ENCODE measurements at regions not wholly inside any gene's neighbourhood (a gene's known extent, or its start where the extent isn't known, plus 50 kb on each side); places are given as distances from the start of the nearest gene placed in this dataset.

DNA sequence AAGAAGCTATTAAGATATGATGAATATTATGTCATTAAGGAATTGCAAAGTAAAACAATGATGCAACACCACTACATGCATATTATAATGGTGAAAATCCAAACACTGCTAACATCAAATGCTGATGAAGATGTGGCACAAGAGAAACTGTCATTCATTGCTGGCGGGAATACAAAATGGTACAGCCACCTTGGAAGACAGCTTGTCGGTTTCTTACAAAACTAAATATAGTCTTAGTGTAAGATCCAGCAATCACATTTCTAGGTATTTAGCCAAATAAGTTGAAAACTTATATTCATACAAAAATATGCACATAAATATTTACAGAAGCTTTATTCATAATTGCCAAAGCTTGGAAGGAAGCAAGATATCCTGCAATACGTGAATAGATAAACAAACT lies 114.9 kb upstream of the EDNRB start:
- TF ChIP-seq, protein P1, sequence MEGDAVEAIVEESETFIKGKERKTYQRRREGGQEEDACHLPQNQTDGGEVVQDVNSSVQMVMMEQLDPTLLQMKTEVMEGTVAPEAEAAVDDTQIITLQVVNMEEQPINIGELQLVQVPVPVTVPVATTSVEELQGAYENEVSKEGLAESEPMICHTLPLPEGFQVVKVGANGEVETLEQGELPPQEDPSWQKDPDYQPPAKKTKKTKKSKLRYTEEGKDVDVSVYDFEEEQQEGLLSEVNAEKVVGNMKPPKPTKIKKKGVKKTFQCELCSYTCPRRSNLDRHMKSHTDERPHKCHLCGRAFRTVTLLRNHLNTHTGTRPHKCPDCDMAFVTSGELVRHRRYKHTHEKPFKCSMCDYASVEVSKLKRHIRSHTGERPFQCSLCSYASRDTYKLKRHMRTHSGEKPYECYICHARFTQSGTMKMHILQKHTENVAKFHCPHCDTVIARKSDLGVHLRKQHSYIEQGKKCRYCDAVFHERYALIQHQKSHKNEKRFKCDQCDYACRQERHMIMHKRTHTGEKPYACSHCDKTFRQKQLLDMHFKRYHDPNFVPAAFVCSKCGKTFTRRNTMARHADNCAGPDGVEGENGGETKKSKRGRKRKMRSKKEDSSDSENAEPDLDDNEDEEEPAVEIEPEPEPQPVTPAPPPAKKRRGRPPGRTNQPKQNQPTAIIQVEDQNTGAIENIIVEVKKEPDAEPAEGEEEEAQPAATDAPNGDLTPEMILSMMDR (IDR thresholded peaks at IDR 0.05), result no peak

DNA sequence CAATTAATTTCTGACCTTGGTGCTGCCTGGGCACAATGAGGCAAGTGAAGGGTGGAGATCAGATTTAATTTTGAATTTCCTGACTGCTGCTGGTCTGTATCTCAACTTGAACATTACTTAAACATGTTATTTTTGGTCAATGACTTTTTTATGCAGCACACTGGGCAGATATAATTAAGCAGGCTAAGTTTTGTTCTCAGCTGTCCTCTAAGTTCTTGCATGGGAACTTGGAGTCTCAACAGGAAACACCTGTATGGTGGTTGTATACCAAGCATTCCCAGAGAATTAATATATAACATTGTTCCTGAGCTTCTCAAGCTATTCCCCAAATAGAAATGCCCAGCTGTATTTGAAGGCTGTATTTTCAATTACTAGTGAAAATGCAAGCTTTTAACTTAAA lies 113.5 kb upstream of the EDNRB start:
- TF ChIP-seq, protein P1 (IDR thresholded peaks at IDR 0.05), result no peak

DNA sequence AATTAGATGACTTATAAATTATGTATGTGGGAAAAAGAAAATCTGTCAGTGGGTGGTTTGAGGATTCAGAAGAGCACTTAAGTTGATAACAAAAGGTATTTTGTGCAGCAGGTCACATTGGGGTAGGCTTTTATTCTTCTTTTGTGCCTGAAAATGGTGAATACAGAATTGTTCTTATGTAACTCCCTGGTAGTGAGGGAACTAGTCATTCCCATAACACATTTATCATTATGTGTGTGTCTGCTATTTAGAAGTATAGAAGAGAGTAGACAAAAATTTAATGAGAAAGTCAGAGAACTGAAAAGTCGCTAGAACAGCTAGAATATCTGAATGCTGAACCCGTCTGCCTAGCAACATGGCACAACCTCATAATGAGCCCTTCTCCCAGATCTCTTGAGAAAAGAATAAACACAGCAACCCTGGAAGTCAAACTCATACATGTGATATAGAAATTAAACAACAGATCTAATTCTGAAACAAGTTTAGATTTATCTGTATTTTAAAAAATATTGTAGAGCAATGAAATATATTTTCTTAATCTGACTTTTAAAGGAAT lies 111.8 kb upstream of the EDNRB start:
- TF ChIP-seq, protein P1 (IDR thresholded peaks at IDR 0.05), result no peak

DNA sequence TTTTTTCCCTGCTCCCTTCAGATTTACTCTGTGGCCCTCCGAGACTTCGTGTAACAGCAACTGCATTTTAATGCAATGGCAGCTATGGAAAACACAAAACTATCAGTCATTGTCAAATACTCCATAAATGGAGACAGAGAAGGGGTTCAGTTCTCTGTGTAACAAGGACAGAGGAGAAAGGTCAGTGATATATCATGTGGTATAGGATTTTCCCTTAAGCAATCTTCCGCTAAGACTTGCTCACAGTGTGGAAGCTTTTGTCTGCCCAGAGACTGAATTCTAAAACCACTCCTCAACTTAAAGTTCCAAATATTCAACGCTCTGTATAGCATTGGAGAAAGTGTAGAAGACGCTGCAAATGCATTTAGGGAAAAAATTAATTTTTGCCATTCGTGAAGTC lies 111.3 kb upstream of the EDNRB start:
- TF ChIP-seq, protein P1 (IDR thresholded peaks at IDR 0.05), result no peak

DNA sequence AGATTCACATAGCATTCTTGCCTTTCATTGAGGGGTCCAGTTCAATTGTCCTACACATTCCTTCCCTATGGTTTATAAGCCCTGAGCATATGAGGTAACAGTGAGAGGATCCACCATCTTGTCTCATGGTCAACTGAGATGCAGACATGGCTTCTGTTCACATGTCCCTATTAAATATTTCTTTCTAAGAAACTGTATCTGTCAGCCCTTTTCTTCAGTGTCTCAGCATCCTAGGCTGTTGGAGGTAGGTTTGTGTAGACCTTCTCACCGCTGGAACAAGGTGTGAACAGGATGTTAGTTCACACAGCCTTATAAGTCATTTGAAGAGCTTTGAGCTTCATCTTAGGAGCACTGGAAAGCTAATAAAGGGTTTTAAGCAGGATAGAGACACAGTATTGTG lies 110.3 kb upstream of the EDNRB start:
- TF ChIP-seq, protein P1 (IDR thresholded peaks at IDR 0.05), result no peak

DNA sequence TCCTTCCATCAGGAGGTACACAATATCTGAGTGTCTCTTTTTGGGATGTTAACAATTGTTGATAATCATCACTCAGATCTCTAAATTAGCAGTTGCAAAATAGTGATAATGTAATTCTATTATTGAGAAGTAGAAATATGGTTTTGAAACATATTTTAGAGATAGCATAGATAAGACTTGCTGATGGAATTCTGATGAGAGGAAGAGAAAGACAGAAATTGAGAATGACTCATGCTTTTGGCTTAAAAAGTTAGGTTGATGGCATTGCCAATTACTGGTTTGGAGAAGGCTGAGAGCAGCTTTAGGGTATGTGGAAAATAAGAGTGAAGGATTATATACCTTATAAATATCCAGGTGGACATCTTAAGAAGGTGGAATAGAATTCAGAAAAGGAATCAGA lies 106.4 kb upstream of the EDNRB start:
- TF ChIP-seq, protein P1 (IDR thresholded peaks at IDR 0.05), result no peak

DNA sequence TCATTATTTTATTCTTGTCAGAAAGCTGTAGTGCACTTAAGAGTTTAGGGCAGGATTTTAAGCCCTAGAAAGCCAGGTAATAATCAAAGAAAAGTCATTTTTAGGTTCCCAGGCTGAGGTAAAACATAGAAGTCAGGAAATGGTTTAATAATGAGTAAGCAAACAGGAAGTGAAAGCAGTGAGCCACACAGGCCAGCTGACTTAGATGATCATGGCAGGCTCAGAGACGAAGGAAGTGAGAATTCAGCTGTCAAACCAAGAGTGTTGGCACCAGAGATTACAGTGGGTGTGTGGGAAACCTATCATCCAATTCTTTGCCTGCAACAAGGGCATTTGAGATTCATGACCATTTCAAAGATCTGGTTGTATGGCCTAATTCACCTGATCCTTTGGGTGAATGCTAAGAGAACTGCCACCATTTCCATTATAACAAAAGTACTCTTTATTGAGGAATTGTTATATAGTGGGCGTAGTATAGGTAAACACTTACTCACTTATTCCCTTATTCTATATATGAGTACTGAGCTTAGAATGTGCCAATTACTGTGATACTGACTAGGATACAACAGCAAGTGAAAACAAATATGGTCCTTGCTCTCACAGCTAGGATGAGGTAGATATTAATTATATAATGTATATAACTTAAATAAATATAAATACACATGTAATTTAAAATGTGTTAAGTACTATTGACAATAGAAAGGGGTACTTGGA lies 103.7 kb upstream of the EDNRB start:
- TF ChIP-seq, protein P1 (IDR thresholded peaks at IDR 0.05), result no peak

Measured in LNCAP (cell line).